Endothelial cell of umbilical vein (primary cell): ENCODE measurements at regions not wholly inside any gene's neighbourhood (a gene's known extent, or its start where the extent isn't known, plus 50 kb on each side); places are given as distances from the start of the nearest gene placed in this dataset.

Source experiments
- CTCF ChIP-seq, 2 donors: IDR thresholded peaks; 1 replicate in 1 of 2; 2 replicates in 1 of 2; pipeline ENCODE4 v1.5.1; 2011; ENCODE audit warnings: low read length in 2 of 2, mild to moderate bottlenecking in 2 of 2, moderate library complexity in 2 of 2, control low read depth in 1 of 2, inconsistent platforms in 1 of 2, low read depth in 1 of 2; ENCODE audit not compliant: insufficient read depth in 1 of 2; ENCODE audit errors: extremely low read depth in 1 of 2
- EZH2 ChIP-seq: IDR thresholded peaks from 2 replicates; pipeline ENCODE4 v1.6.1; 2012; ENCODE audit warnings: borderline replicate concordance, low read depth, mild to moderate bottlenecking, moderate library complexity, low read length, inconsistent platforms; ENCODE audit not compliant: severe bottlenecking
- FOS ChIP-seq: IDR thresholded peaks from 2 replicates; pipeline ENCODE4 v1.6.1; 2011; ENCODE audit warnings: mild to moderate bottlenecking, low read length, moderate library complexity, borderline replicate concordance; ENCODE audit not compliant: insufficient read depth
- POLR2AphosphoS5 ChIP-seq: IDR thresholded peaks from 2 replicates; pipeline ENCODE4 v1.6.1; 2012; ENCODE audit warnings: low read depth, mild to moderate bottlenecking, control low read depth, low read length, moderate library complexity; ENCODE audit not compliant: insufficient read depth

DNA sequence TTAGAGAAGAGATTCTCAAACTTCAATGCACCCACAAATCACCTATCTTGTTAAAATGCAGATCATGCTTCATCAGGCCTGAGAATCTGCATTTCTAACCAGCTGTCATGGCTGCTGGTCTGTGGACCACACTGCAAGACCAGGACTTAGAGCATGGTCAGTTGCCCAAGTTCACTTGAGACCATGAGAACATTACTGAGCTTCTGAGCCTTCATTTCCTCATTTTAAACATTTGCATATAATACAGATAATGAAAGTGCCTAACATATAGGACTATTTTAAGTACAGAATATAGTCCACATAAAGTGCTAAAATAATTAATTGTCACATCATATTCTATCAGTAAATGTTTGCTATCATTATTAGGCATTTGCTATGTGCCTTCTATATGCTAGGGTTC is 260.8 kb upstream of the TNC start:
- no peak for TF ChIP-seq CTCF (IDR thresholded peaks at IDR 0.05; ENCODE audit: extremely low read depth in 1 of 2, insufficient read depth in 1 of 2, low read depth in 1 of 2, low read length in 2 of 2)
- TF ChIP-seq EZH2 = no peak
- TF ChIP-seq POLR2AphosphoS5 = no peak
- no peak for TF ChIP-seq FOS
